ENCODE measurements at regions not wholly inside any gene's neighbourhood (a gene's known extent, or its start where the extent isn't known, plus 50 kb on each side); places are given as distances from the start of the nearest gene placed in this dataset.
A peak's percentile ranks its signal among the peaks of the same experiment; 100 is the strongest.

DNA sequence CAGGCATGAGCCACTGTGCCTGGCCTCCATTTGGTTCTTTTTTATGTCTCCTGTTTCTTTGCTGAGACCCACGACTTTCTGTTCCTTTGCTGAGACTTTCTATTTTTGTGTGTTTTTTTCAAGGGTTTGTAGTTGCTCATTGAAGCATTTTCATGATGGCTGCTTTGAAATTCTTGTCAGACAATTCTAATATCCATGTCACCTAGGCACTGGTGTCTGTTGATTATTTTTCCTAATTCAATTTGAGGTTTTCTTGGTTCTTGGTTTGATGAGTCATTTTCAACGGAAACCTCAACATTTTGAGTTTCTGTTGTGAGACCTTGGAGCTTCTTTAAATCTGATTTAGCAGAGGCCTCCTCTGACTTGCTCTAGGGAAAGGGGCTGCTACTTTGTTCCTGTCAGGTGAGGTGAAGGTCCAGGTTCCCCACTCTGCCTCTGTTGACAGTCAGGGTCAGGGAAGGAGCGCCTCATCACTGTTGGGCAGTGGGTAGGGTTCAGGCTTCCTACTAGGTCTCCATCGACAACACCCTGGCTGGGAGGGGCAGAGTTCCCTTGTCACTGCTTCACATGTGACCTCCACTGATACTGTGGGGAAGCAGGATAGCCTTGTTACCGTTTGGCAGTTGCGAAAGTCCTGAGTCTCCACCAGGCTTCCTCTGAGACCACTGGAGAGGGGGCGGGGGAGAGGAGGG, 66.1 kb upstream of the SMOX start (continued):
- TF ChIP-seq ZNF331 (CRISPR knock-in tag; IDR thresholded peaks at IDR 0.05), result peak; percentile 71; the same call in 1 of the 2 replicates
- TF ChIP-seq PHF5A (CRISPR knock-in tag; IDR thresholded peaks at IDR 0.05; ENCODE audit: low read depth, unreplicated experiment), result no peak
- TF ChIP-seq ZBTB3 (CRISPR knock-in tag; IDR thresholded peaks at IDR 0.05; ENCODE audit: borderline replicate concordance, low read depth), result no peak
- TF ChIP-seq, protein P1, sequence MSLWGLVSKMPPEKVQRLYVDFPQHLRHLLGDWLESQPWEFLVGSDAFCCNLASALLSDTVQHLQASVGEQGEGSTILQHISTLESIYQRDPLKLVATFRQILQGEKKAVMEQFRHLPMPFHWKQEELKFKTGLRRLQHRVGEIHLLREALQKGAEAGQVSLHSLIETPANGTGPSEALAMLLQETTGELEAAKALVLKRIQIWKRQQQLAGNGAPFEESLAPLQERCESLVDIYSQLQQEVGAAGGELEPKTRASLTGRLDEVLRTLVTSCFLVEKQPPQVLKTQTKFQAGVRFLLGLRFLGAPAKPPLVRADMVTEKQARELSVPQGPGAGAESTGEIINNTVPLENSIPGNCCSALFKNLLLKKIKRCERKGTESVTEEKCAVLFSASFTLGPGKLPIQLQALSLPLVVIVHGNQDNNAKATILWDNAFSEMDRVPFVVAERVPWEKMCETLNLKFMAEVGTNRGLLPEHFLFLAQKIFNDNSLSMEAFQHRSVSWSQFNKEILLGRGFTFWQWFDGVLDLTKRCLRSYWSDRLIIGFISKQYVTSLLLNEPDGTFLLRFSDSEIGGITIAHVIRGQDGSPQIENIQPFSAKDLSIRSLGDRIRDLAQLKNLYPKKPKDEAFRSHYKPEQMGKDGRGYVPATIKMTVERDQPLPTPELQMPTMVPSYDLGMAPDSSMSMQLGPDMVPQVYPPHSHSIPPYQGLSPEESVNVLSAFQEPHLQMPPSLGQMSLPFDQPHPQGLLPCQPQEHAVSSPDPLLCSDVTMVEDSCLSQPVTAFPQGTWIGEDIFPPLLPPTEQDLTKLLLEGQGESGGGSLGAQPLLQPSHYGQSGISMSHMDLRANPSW (CRISPR knock-in tag; IDR thresholded peaks at IDR 0.05; ENCODE audit: borderline replicate concordance), result no peak
- no peak for TF ChIP-seq ZNF605 (CRISPR knock-in tag; IDR thresholded peaks at IDR 0.05)
- peak; percentile 62; the same call in 1 of the 2 replicates for TF ChIP-seq ZSCAN31 (CRISPR knock-in tag; IDR thresholded peaks at IDR 0.05; ENCODE audit: low read depth)
- TF ChIP-seq ZNF564 (CRISPR knock-in tag; IDR thresholded peaks at IDR 0.05), result no peak
- TF ChIP-seq DBP (CRISPR knock-in tag; IDR thresholded peaks at IDR 0.05; ENCODE audit: not compliant biosample characterization), result no peak
- no peak for TF ChIP-seq ZNF891 (CRISPR knock-in tag; IDR thresholded peaks at IDR 0.05)
- TF ChIP-seq KLF16 (CRISPR knock-in tag; IDR thresholded peaks at IDR 0.05), result 0 out of 4 replicates have a peak, but pooled peaks of 1 of the 2 experiments have one; percentile 22
- no peak for TF ChIP-seq ZIK1 (CRISPR knock-in tag; IDR thresholded peaks at IDR 0.05; ENCODE audit: borderline replicate concordance, low read depth)
- TF ChIP-seq, protein P2, sequence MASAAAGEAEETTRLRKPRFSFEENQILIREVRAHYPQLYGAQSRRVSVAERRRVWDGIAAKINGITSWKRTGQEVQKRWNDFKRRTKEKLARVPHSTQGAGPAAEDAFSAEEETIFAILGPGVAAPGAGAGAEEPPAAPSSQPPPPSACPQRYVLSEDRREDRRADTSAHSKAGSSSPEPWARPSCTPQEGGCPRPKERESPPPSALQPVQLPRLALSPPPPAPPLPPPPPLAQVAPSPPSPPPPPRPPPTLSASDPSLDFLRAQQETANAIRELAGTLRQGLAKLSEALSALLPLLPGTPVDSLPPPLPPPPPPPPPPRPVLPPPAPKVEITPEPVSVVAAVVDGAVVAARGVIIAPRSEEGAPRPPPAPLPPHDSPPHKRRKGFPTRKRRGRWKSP (CRISPR knock-in tag; IDR thresholded peaks at IDR 0.05), result no peak
- TF ChIP-seq PAXIP1 (CRISPR knock-in tag; conservative IDR thresholded peaks at IDR 0.05), result peak; percentile 49; the same call in 1 of the 2 replicates
